ENCODE measurements at regions not wholly inside any gene's neighbourhood (a gene's known extent, or its start where the extent isn't known, plus 50 kb on each side); places are given as distances from the start of the nearest gene placed in this dataset.
"Not testable (repeated sequence)": the region's sequence is repeated elsewhere in the genome, so short reads cannot be mapped to it uniquely, and the experiment has no call there.

- peaks cover 8% of the 10 kb centered on the region for H3K4me1 ChIP-seq (ENCODE audit: insufficient read depth, poor library complexity, severe bottlenecking)
- no peaks in the 10 kb centered on the region for H3K27me3 ChIP-seq (ENCODE audit: insufficient read depth, poor library complexity, severe bottlenecking)
- ATAC-seq (ENCODE audit: low read depth) (no peak), DNase-seq (ENCODE audit: low spot score) (no peak)
- no peaks in the 10 kb centered on the region for H3K36me3 ChIP-seq (ENCODE audit: low read depth)
- TF ChIP-seq CTCF (IDR thresholded peaks at IDR 0.05; ENCODE audit: poor library complexity, severe bottlenecking), result no peak
- H3K4me3 ChIP-seq (ENCODE audit: severe bottlenecking), result no peak overlapping the region
- no peak overlapping the region for H3K27ac ChIP-seq (ENCODE audit: poor library complexity, severe bottlenecking)
- H3K9me3 ChIP-seq (ENCODE audit: severe bottlenecking), result peaks cover 4% of the 10 kb centered on the region
Measured at GRCh38 chr22:47307822-47308221, 545.4 kb downstream of the TBC1D22A start.

- H3K4me1 ChIP-seq (ENCODE audit: insufficient read depth, poor library complexity, severe bottlenecking), result peaks cover 8% of the 10 kb centered on the region
- no peak for ATAC-seq (ENCODE audit: low read depth)
- H3K9me3 ChIP-seq (ENCODE audit: severe bottlenecking), result peaks cover 3% of the 10 kb centered on the region
- no peak for TF ChIP-seq CTCF (IDR thresholded peaks at IDR 0.05; ENCODE audit: poor library complexity, severe bottlenecking)
- no peaks in the 10 kb centered on the region for H3K27me3 ChIP-seq (ENCODE audit: insufficient read depth, poor library complexity, severe bottlenecking)
- H3K27ac ChIP-seq (ENCODE audit: poor library complexity, severe bottlenecking), result no peak overlapping the region
- no peak overlapping the region for H3K4me3 ChIP-seq (ENCODE audit: severe bottlenecking)
- no peaks in the 10 kb centered on the region for H3K36me3 ChIP-seq (ENCODE audit: low read depth)
- DNase-seq (ENCODE audit: low spot score), result no peak
Measured at GRCh38 chr22:47307326-47307725, 544.9 kb downstream of the TBC1D22A start.

- Histone ChIP-seq H3K36me3 (ENCODE audit: low read depth) (no peaks in the 10 kb centered on the region), H3K27me3 (ENCODE audit: insufficient read depth, poor library complexity, severe bottlenecking) (no peaks in the 10 kb centered on the region), H3K27ac (ENCODE audit: poor library complexity, severe bottlenecking) (no peak overlapping the region), H3K4me1 (ENCODE audit: insufficient read depth, poor library complexity, severe bottlenecking) (no peaks in the 10 kb centered on the region), H3K4me3 (ENCODE audit: severe bottlenecking) (no peak overlapping the region), H3K9me3 (ENCODE audit: severe bottlenecking) (no peaks in the 10 kb centered on the region)
- TF ChIP-seq CTCF (IDR thresholded peaks at IDR 0.05; ENCODE audit: poor library complexity, severe bottlenecking), result no peak
- ATAC-seq (ENCODE audit: low read depth), result no peak
- no peak for DNase-seq (ENCODE audit: low spot score)
Measured at GRCh38 chr22:47304854-47305253, 542.4 kb downstream of the TBC1D22A start.

- ATAC-seq (ENCODE audit: low read depth), result no peak
- no peak for TF ChIP-seq CTCF (IDR thresholded peaks at IDR 0.05; ENCODE audit: poor library complexity, severe bottlenecking)
- Histone ChIP-seq H3K4me1 (ENCODE audit: insufficient read depth, poor library complexity, severe bottlenecking) (no peaks in the 10 kb centered on the region), H3K27me3 (ENCODE audit: insufficient read depth, poor library complexity, severe bottlenecking) (no peaks in the 10 kb centered on the region), H3K36me3 (ENCODE audit: low read depth) (no peaks in the 10 kb centered on the region), H3K4me3 (ENCODE audit: severe bottlenecking) (no peak overlapping the region), H3K9me3 (ENCODE audit: severe bottlenecking) (no peaks in the 10 kb centered on the region), H3K27ac (ENCODE audit: poor library complexity, severe bottlenecking) (no peak overlapping the region)
- DNase-seq (ENCODE audit: low spot score), result no peak
Measured at GRCh38 chr22:47304191-47304831, 541.9 kb downstream of the TBC1D22A start.

GRCh38 chr22:47303161-47303890 lies 540.9 kb downstream of the TBC1D22A start:
- ATAC-seq (ENCODE audit: low read depth) (no peak), DNase-seq (ENCODE audit: low spot score) (no peak)
- Histone ChIP-seq H3K4me1 (ENCODE audit: insufficient read depth, poor library complexity, severe bottlenecking) (no peaks in the 10 kb centered on the region), H3K27me3 (ENCODE audit: insufficient read depth, poor library complexity, severe bottlenecking) (no peaks in the 10 kb centered on the region), H3K36me3 (ENCODE audit: low read depth) (no peaks in the 10 kb centered on the region), H3K4me3 (ENCODE audit: severe bottlenecking) (no peak overlapping the region), H3K27ac (ENCODE audit: poor library complexity, severe bottlenecking) (no peak overlapping the region), H3K9me3 (ENCODE audit: severe bottlenecking) (no peaks in the 10 kb centered on the region)
- TF ChIP-seq CTCF (IDR thresholded peaks at IDR 0.05; ENCODE audit: poor library complexity, severe bottlenecking), result no peak

- not testable (repeated sequence) for ATAC-seq (ENCODE audit: low read depth); H3K36me3 ChIP-seq (ENCODE audit: low read depth); H3K4me3 ChIP-seq (ENCODE audit: severe bottlenecking); DNase-seq (ENCODE audit: low spot score); H3K27me3 ChIP-seq (ENCODE audit: insufficient read depth, poor library complexity, severe bottlenecking); H3K9me3 ChIP-seq (ENCODE audit: severe bottlenecking); H3K27ac ChIP-seq (ENCODE audit: poor library complexity, severe bottlenecking); H3K4me1 ChIP-seq (ENCODE audit: insufficient read depth, poor library complexity, severe bottlenecking)
Measured at GRCh38 chr22:47302587-47302986, 540.1 kb downstream of the TBC1D22A start.
